ENCODE measurements at regions not wholly inside any gene's neighbourhood (a gene's known extent, or its start where the extent isn't known, plus 50 kb on each side); places are given as distances from the start of the nearest gene placed in this dataset.

DNA sequence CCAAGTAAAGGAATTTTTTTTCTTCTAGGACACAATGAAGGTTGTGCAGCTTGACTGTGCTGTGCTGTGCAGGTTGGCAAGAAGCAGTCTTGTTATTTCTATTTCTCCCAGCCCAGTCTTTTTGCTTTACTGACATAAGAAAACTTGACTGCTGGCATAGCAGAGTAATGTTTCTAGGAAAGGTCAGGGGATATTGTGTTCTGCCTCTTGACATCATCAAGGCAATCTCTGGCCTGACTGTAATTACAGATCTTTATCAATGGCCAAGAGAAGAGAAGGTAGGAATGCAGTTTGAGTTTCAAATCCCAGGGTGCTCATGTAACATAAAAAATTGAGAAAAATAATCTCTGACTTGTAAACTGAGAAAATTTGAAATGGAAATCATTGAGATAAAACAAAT is 226.3 kb upstream of the ADGRL4 start:
- no peak for TF ChIP-seq POLR2A (IDR thresholded peaks at IDR 0.05)
- no peak for TF ChIP-seq CTCF (IDR thresholded peaks at IDR 0.05)
